ENCODE measurements at regions not wholly inside any gene's neighbourhood (a gene's known extent, or its start where the extent isn't known, plus 50 kb on each side); places are given as distances from the start of the nearest gene placed in this dataset.

DNA sequence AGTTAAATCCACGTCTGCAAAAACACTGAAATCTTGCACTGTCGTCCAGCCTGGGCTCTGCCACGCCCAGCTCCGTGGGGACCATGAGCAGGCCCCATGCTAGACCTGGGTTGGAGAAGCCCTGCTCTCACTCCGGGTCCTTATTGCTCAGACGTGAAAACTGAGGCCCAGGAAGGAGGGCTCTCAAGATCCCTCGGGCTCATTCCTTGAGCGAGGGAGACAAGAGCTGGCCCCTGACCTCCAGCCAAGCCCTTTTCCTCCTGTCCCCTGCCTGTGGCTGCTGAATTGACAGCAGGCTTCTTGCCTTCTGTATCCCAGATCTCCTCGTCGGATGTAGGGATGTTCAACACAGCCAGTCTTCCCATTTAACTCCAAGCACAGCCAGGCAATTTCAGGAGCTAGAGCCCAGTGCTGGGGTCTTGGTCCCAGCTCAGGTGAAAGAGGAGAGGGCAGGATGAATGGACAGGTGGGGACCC is 109.5 kb downstream of the CPZ start:
- no peak for DNase-seq (ENCODE audit: low read depth in 4 of 4, low spot score in 2 of 4)

DNA sequence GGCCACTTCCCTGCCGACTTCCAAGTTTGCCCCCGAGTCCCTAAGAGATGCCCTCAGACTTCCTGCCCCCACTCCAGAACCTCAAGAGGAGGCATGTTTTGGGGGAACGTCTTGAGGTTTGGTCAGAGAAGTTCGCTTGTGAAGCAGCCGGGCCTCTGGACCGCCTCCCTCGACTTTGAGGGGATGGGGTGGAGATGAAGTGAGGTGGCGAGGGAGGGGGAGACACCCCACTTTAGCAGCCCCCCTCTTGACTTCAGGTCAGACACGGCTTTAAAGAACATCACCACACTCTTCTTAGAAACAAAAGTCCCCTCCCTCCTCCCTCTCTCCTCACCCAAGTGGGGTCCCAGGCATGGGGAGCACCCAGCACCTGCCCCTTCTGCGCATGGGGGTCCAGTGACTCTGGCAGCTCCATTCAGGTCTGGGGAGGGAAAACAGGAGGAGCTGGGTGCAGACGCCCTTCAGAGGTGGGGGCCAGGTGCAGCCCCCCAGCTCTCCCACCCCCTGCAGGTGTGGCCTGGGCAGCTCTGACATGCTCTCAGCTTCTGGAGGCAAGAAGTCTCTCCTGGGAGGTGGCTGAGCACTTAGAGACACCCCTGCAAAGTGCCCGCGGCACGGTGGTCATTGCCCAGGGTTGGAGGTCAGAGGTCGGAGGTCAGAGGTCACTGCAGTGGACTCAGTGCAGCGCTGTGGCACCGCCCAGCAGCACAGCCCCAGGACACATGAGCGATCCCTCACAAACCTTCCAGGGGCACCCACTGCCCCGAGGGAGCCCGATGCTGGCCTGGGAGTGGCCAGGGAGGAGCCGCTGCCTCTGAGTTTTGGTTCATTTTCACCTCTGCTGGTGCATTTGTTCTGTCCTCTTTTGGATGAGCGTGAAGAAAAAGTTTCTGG is 108.8 kb downstream of the CPZ start:
- no peak for DNase-seq (ENCODE audit: low read depth in 4 of 4, low spot score in 2 of 4)

- DNase-seq (ENCODE audit: low read depth in 4 of 4, low spot score in 2 of 4) = no peak
These were observed 108.0 kb downstream of the CPZ start for GRCh38 chr4:8700531-8700930.

DNA sequence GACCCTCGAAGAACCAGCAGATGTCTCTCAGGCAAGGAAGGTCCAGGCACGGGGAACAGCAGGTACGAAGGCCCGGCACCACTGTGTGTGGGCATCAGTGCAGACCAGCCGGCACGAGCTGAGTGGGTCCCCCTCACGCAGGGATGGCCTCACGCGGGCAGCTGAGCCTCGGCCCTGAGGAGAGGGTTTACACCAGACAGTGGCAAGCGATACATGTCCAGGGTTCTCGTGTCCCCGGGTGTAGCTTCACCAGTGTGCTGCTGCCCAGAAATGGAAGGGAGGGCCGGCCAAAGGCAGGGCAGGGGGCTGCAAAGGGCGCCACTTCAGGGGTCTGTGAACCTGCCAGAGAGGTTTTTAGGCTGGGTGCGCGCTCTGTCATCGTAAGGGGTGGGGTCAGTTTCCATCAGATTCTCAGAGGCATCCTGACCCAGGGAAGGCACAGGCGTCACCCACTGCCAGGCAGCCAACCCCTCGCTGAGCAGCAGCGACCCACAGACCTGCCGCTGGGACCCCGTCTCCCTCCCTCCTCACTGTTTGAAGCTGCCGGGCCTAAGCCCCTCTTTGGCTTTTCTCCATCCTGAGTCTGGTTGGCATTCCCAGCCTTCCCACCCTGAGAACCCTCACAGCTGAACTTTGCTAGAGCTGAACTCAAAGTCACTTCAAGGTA is 107.0 kb downstream of the CPZ start:
- no peak for DNase-seq (ENCODE audit: low read depth in 4 of 4, low spot score in 2 of 4)

- no peak for DNase-seq (ENCODE audit: low read depth in 4 of 4, low spot score in 2 of 4)
These were observed 106.5 kb downstream of the CPZ start for GRCh38 chr4:8699063-8699385.

DNA sequence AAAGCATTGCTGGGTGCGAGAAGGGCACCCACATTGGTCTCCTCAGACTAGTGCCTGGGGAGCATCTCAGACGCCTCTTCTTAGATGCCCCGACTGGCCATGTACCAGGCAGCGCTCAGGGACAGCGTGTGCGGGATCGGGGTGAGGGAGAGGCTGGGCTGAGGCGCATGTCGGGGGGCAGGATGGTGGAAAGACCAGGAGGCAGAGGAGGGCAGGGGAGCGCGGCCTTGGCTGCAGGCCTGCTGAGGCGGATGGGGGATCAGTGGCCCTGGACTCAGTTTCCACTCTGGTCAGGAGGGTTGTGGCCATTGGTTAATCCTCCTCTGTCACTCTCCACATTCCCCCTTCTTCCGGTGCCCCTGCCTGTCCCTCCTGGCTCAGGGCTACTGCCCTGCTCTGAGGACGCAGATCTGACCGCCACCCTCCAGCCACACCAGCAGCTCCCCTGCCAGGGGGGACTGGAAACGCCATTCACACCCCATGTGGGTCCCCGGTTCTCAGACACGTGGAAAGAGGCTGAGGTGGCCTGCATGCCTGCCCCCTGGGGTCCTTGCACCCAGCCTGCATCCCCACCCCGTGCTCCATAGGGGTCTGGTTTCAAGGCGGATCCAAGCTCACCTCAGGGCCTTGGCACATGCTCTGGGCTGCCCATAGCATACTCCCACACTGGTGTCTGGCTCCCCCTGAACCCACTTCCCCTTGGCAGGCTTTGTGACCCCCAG is 105.9 kb downstream of the CPZ start:
- DNase-seq (ENCODE audit: low read depth in 4 of 4, low spot score in 2 of 4) = no peak

GRCh38 chr4:8697826-8698225 is 105.3 kb downstream of the CPZ start:
- DNase-seq (ENCODE audit: low read depth in 4 of 4, low spot score in 2 of 4) = no peak

DNA sequence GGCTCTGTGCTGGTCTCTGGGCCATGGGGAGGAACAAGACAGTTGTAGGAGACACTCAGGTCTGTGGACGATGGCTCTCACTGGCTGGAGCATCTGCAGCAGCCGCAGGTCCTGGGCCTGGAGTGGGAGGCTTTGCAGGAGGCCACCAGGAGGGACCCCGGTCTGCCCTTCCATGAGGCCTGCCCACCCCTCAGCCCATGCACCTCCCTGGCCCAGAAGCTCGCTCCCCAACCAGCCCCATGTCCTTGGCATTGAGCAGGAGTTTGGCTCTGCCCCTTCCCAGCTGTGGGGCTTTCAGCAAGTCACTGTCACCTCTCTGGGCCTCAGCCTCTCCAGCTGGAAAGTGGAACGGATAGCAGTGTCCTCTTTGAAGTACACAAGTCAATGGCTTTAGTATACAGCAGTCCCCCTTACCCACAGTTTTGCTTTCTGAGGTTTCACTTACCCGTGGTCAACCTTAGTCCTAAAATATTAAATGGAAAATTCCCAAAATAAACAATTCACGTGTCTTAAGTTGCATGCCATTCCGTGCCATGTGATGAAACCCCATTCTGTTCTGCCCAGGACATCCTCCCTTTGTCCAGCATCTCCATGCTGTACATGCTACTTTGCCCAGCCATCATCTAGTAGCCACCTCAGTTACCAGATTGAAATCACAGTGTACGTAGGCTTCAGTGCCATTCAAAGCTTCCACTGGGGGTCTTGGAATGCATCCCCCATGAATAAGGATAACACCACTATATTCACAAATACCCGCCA is 104.0 kb downstream of the CPZ start:
- DNase-seq (ENCODE audit: low read depth in 4 of 4, low spot score in 2 of 4) = no peak

GRCh38 chr4:8695237-8696219 is 103.0 kb downstream of the CPZ start:
- no peak for DNase-seq (ENCODE audit: low read depth in 4 of 4, low spot score in 2 of 4)

- no peak for DNase-seq (ENCODE audit: low read depth in 4 of 4, low spot score in 2 of 4)
These were observed 102.1 kb downstream of the CPZ start for GRCh38 chr4:8694651-8695151.

- no peak for DNase-seq (ENCODE audit: low read depth in 4 of 4, low spot score in 2 of 4)
These were observed 101.7 kb downstream of the CPZ start for GRCh38 chr4:8694226-8694625.

DNA sequence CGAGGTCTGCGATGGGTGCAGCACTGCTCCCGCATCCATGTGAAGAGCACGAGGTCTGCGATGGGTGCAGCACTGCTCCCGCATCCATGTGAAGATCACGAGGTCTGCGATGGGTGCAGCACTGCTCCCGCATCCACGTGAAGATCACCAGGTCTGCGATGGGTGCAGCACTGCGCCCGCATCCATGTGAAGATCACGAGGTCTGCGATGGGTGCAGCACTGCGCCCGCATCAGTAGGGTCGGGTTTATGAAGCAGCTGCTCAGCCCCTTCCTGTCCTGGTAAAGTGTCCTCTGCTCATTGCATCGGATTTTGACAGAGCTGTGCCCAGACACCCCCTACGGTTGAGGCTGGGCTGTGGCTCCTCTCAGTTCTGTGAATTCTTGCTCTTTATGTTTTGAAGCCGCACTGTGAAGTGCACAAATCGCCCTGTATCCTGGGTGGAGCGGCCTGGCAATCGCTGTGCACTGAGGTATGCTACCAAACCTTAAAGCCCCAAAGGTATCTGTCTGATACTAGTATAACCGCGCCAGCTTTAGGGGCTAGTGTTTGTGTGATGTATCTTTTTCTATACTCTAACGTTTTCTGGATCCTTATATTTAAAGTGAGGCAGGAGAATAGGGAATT is 98.7 kb downstream of the CPZ start:
- no peak for DNase-seq (ENCODE audit: low read depth in 4 of 4, low spot score in 2 of 4)

DNA sequence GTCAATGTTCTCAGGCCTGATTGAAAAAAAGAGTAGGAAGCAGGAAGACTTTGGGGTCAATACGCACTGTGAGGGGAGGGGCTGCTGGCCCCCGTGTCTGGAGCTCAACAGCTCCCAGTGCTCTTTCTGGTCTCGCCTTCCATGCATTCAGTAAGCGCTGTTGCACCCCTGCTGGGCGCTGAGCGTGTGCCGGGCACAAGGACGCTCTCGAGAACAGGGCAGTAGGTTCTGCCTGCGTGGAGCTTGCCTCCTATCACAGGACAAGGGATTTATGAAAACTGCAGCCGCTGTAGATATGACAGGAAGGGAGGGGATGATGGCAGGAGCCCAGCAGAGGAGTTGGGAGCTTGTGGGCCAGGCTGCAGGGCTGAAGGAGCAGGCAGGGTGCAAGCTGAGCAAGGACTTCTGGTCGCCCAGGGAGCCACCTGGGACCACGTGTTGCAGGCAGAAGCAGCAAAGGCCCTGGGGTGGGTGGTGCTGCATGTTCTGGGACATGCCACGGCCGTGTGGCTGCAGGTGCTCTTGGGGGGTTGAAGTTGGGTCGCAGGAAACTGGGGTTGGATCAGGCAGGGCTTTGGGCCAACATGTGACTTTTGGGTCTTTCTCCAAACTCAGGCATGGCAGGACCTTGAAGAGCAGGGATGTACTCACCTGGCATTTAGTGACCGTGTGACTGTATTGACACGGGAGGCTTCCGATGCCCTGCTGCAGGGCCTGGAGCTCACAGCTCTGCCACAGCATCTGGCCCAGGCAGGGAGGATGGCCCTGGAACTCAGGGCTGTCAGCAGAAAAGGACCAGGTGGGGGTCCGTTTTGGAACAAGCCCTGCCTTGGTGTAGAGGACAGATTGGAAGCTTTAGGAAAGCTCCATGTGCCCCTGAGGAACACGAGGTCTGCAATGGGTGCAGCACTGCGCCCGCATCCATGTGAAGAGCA is 97.9 kb downstream of the CPZ start:
- no peak for DNase-seq (ENCODE audit: low read depth in 4 of 4, low spot score in 2 of 4)

DNA sequence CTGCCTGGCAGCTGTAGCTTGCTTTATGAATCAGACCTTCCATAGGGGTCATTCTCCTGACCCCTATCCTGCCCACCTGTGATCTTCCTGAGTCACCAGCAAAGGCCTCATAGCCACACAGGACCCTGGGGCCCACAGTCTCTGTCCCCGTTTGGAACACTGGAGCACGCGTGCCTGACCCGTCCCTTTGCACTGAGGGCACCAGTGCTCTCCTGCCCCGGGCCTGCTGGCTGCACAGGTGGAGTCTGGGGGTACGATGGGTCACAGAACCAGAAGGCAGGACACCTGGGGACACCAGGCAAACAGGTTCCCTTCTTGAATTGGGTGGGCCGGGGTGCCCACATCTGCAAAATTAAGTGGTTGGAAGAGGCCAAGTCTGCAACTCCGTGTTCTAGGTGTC is 97.2 kb downstream of the CPZ start:
- no peak for DNase-seq (ENCODE audit: low read depth in 4 of 4, low spot score in 2 of 4)

DNA sequence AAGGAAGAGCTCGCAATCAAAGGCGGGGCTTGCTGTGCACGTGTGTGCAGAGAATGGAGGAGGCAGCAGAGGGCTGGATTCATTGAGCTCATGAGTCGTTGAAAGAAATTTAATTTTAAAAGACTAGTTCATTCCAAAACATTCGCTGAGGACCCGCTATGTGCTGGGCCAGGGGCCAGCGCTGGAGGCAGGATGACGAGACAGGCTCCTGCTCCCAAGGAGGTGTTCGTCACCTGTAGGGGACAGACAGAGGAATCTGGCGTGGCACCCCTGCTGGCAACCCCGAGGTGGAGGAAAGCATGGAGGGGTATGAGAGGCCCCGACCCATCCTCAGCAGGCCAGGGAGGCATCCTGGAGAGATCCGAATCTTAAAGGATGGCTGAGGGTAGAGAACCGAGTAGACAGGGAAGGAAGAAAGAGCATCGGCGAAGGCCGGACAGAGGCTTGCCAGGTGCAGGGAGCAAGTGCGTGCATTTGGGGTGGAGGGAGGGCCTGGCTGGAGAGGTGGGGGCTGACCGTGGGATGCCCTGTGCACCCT is 96.4 kb downstream of the CPZ start:
- no peak for DNase-seq (ENCODE audit: low read depth in 4 of 4, low spot score in 2 of 4)

GRCh38 chr4:8688041-8688907 is 95.7 kb downstream of the CPZ start:
- DNase-seq (ENCODE audit: low read depth in 4 of 4, low spot score in 2 of 4) = peak in 3 of 4 donors; percentile 13 to 27 (median 24)

DNA sequence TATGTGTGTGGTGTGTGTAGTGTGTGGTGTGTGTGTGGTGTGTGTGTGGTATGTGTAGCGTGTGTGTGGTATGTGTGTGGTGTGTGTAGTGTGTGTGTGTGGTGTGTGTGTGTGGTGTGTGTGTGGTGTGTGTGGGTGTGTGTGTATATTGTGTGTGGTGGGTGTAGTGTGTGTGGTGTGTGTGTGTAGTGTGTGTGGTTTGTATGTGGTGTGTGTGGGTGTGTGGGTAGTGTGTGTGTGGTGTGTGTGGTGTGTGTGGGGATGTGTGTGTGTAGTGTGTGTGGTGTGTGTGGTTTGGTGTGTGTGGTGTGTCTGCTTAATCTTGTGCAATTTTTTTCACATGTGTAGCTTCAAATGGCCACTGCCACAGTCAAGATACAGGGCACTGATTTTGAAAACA is 94.5 kb downstream of the CPZ start:
- DNase-seq (ENCODE audit: low read depth in 4 of 4, low spot score in 2 of 4) = no peak

Measured in left renal cortex interstitium (tissue), 4 donors.